Uterus (tissue), 3 donors: ENCODE measurements at regions not wholly inside any gene's neighbourhood (a gene's known extent, or its start where the extent isn't known, plus 50 kb on each side); places are given as distances from the start of the nearest gene placed in this dataset.

ENCODE experiments used
- DNase-seq, 2 donors: peaks; one replicate each; pipeline ENCODE4 v3.0.0-alpha.2; 2019 to 2020
- H3K27ac ChIP-seq, 2 donors: fragments of 200-600 bp; sonication (generic); 1 replicate in 1 of 2; 2 replicates in 1 of 2; pipeline ENCODE4 v1.5.1; 2016 to 2018
- H3K27me3 ChIP-seq, 2 donors: fragments of 200-600 bp; sonication (generic); one replicate each; pipeline ENCODE4 v1.5.1; 2018 to 2019; ENCODE audit warnings: control low read depth in 1 of 2
- H3K36me3 ChIP-seq, 2 donors: fragments of 200-600 bp; sonication (generic); one replicate each; pipeline ENCODE4 v1.5.1; 2019; ENCODE audit warnings: control low read depth in 1 of 2
- H3K4me1 ChIP-seq, 2 donors: fragments of 200-600 bp; sonication (generic); one replicate each; pipeline ENCODE4 v1.5.1; 2018 to 2019; ENCODE audit warnings: control low read depth in 1 of 2
- H3K4me3 ChIP-seq, 2 donors: fragments of 200-600 bp; sonication (generic); 1 replicate in 1 of 2; 2 replicates in 1 of 2; pipeline ENCODE4 v1.5.1; 2018 to 2019; ENCODE audit warnings: mild to moderate bottlenecking in 1 of 2
- H3K9me3 ChIP-seq, 2 donors: fragments of 200-600 bp; sonication (generic); one replicate each; pipeline ENCODE4 v1.5.1; 2019; ENCODE audit warnings: control low read depth in 1 of 2
- CTCF ChIP-seq, 4 experiments: fragments of 200-600 bp in 2 of 4; fragments of 450-650 bp in 2 of 4; sonication (generic) in 2 of 4; IDR thresholded peaks; one replicate each; pipeline ENCODE4 v1.5.1; 2016 to 2019; ENCODE audit warnings: antibody characterized with exemption in 4 of 4, mild to moderate bottlenecking in 2 of 4, moderate library complexity in 1 of 4
- POLR2A ChIP-seq, 2 donors: fragments of 450-650 bp; IDR thresholded peaks; one replicate each; pipeline ENCODE4 v1.6.1; 2016; ENCODE audit warnings: antibody characterized with exemption in 2 of 2, mild to moderate bottlenecking in 1 of 2, moderate library complexity in 1 of 2
- intact Hi-C: fragments of 100-400 bp; cut with DNase I; formaldehyde crosslinking; loops from one replicate; pipeline ENCODE4 v1.15.1; 2023; ENCODE audit warnings: low total_unique reads
- donor health status: DM: yes; HTN: yes; CAD: no.

GRCh38 chr10:8485032-8485431 lies 430.5 kb downstream of the GATA3 start:
- Histone ChIP-seq H3K4me1 (no peaks in the 10 kb centered on the region), H3K4me3 (no peak overlapping the region), H3K27ac (no peak overlapping the region), H3K9me3 (no peaks in the 10 kb centered on the region), H3K36me3 (no peaks in the 10 kb centered on the region), H3K27me3 (no peaks in the 10 kb centered on the region)
- no peak for TF ChIP-seq CTCF (IDR thresholded peaks at IDR 0.05)
- intact Hi-C loops: no loop called here
- DNase-seq: no peak

GRCh38 chr10:8487346-8487745 lies 432.9 kb downstream of the GATA3 start:
- H3K4me1 ChIP-seq: no peaks in the 10 kb centered on the region
- no peaks in the 10 kb centered on the region for H3K36me3 ChIP-seq
- intact Hi-C loops: no loop called here
- DNase-seq: no peak
- no peaks in the 10 kb centered on the region for H3K27me3 ChIP-seq
- no peak overlapping the region for H3K4me3 ChIP-seq
- TF ChIP-seq CTCF (IDR thresholded peaks at IDR 0.05): no peak
- TF ChIP-seq POLR2A (IDR thresholded peaks at IDR 0.05): no peak
- no peak overlapping the region for H3K27ac ChIP-seq
- H3K9me3 ChIP-seq: no peaks in the 10 kb centered on the region

- H3K9me3 ChIP-seq: no peaks in the 10 kb centered on the region
- no peaks in the 10 kb centered on the region for H3K36me3 ChIP-seq
- H3K27me3 ChIP-seq: no peaks in the 10 kb centered on the region
- DNase-seq: no peak
- H3K4me1 ChIP-seq: no peaks in the 10 kb centered on the region
- no peak overlapping the region for H3K27ac ChIP-seq
- H3K4me3 ChIP-seq: no peak overlapping the region
- TF ChIP-seq POLR2A (IDR thresholded peaks at IDR 0.05) (no peak), CTCF (IDR thresholded peaks at IDR 0.05) (no peak)
- intact Hi-C loops: no loop called here
Measured at GRCh38 chr10:8489232-8489631, 434.7 kb downstream of the GATA3 start.

- no peak for TF ChIP-seq CTCF (IDR thresholded peaks at IDR 0.05)
- TF ChIP-seq POLR2A (IDR thresholded peaks at IDR 0.05): no peak
- Histone ChIP-seq H3K4me1 (no peaks in the 10 kb centered on the region), H3K27me3 (no peaks in the 10 kb centered on the region), H3K27ac (no peak overlapping the region), H3K9me3 (no peaks in the 10 kb centered on the region), H3K36me3 (no peaks in the 10 kb centered on the region), H3K4me3 (no peak overlapping the region)
- DNase-seq: no peak
- intact Hi-C loops: no loop called here
Measured at GRCh38 chr10:8489823-8490222, 435.3 kb downstream of the GATA3 start.

GRCh38 chr10:8498290-8498689 lies 443.8 kb downstream of the GATA3 start:
- Histone ChIP-seq H3K27ac (no peak overlapping the region), H3K9me3 (no peaks in the 10 kb centered on the region), H3K36me3 (no peaks in the 10 kb centered on the region), H3K4me3 (no peak overlapping the region), H3K27me3 (no peaks in the 10 kb centered on the region), H3K4me1 (no peaks in the 10 kb centered on the region)
- no peak for TF ChIP-seq CTCF (IDR thresholded peaks at IDR 0.05)
- no peak for TF ChIP-seq POLR2A (IDR thresholded peaks at IDR 0.05)
- intact Hi-C loops: no loop called here
- no peak for DNase-seq
